ENCODE measurements at regions not wholly inside any gene's neighbourhood (a gene's known extent, or its start where the extent isn't known, plus 50 kb on each side); places are given as distances from the start of the nearest gene placed in this dataset.

- TF ChIP-seq CTCF (conservative IDR thresholded peaks at IDR 0.05; ENCODE audit: low read depth, low read length) = no peak
- no peak for TF ChIP-seq EZH2phosphoT487 (IDR thresholded peaks at IDR 0.05; ENCODE audit: borderline replicate concordance, low read length)
- no peak for TF ChIP-seq EZH2 (IDR thresholded peaks at IDR 0.05; ENCODE audit: low read length, unreplicated experiment)
- no peak overlapping the region for H3K4me3 ChIP-seq (ENCODE audit: low read length)
- H3K9ac ChIP-seq (ENCODE audit: low read length) = no peak overlapping the region
- H3K36me3 ChIP-seq (ENCODE audit: low read depth, low read length) = no peaks in the 10 kb centered on the region
- no TSS peak for BruUV-seq (replicated peaks)
- ChIA-PET POLR2A (ENCODE audit: unreplicated experiment) (no interaction called here), CTCF (interaction anchor here (0.5 kb wide), 1 partner anchor 1603 kb away, joined by 3 read pairs; no protein-coding TSS in a partner anchor)
- ATAC-seq (no peak), DNase-seq (no peak)
- H2AFZ ChIP-seq (ENCODE audit: low read length) = no peak overlapping the region
- H3K9me2 ChIP-seq (replicated peaks; ENCODE audit: low read length) = no peaks in the 10 kb centered on the region
- no peaks in the 10 kb centered on the region for H4K20me1 ChIP-seq (ENCODE audit: low read length)
- intact Hi-C loops (cut with micrococcal nuclease) = no loop called here
- no peak overlapping the region for H3K27ac ChIP-seq (ENCODE audit: low read length)
- no peaks in the 10 kb centered on the region for H3F3A ChIP-seq (ENCODE audit: low read length, unreplicated experiment)
- no peak overlapping the region for H3K4me2 ChIP-seq (ENCODE audit: low read length)
- H3K4me1 ChIP-seq (ENCODE audit: insufficient read depth, low read length) = no peaks in the 10 kb centered on the region
- no peaks in the 10 kb centered on the region for H3K9me3 ChIP-seq (ENCODE audit: low read length)
- no peaks in the 10 kb centered on the region for H3K27me3 ChIP-seq (ENCODE audit: low read length)
- H3K79me2 ChIP-seq (ENCODE audit: low read length) = no peaks in the 10 kb centered on the region
These were observed 562.5 kb upstream of the MAP3K7 start for GRCh38 chr6:91149246-91149955.

DNA sequence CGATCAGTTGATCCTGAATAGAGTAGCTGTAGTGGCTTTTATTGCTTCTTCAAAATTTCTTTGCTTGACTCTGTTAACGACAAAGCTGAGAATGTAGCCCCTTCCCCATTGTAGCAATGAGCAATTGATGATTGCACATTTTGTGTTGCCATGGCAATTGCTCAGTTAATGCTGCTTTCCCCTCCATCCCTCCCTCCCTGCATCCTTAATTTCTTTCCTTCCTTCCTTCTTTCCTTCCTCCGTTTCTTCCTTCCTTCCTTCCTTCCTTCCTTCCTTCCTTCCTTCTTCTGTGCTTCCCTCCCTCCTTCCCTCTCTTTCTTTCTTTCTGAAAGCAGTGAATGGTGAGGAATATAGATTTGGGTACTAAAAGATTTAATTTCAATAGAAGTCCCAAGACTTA, 557.3 kb upstream of the MAP3K7 start:
- Histone ChIP-seq H4K20me1 (ENCODE audit: low read length) (no peaks in the 10 kb centered on the region), H3F3A (ENCODE audit: low read length, unreplicated experiment) (no peaks in the 10 kb centered on the region), H3K27me3 (ENCODE audit: low read length) (no peaks in the 10 kb centered on the region), H3K9ac (ENCODE audit: low read length) (no peak overlapping the region), H3K27ac (ENCODE audit: low read length) (no peak overlapping the region), H3K4me3 (ENCODE audit: low read length) (no peak overlapping the region), H3K9me2 (replicated peaks; ENCODE audit: low read length) (no peaks in the 10 kb centered on the region), H2AFZ (ENCODE audit: low read length) (no peak overlapping the region), H3K4me1 (ENCODE audit: insufficient read depth, low read length) (no peaks in the 10 kb centered on the region), H3K4me2 (ENCODE audit: low read length) (no peak overlapping the region), H3K36me3 (ENCODE audit: low read depth, low read length) (no peaks in the 10 kb centered on the region), H3K79me2 (ENCODE audit: low read length) (no peaks in the 10 kb centered on the region), H3K9me3 (ENCODE audit: low read length) (no peaks in the 10 kb centered on the region)
- TF ChIP-seq EZH2phosphoT487 (IDR thresholded peaks at IDR 0.05; ENCODE audit: borderline replicate concordance, low read length) = no peak
- TF ChIP-seq EZH2 (IDR thresholded peaks at IDR 0.05; ENCODE audit: low read length, unreplicated experiment) = no peak
- TF ChIP-seq CTCF (conservative IDR thresholded peaks at IDR 0.05; ENCODE audit: low read depth, low read length) = no peak
- ATAC-seq (no peak), DNase-seq (no peak)
- intact Hi-C loops (cut with micrococcal nuclease) = no loop called here
- ChIA-PET POLR2A (ENCODE audit: unreplicated experiment) (no interaction called here), CTCF (no interaction called here)
- no TSS peak for BruUV-seq (replicated peaks)

DNA sequence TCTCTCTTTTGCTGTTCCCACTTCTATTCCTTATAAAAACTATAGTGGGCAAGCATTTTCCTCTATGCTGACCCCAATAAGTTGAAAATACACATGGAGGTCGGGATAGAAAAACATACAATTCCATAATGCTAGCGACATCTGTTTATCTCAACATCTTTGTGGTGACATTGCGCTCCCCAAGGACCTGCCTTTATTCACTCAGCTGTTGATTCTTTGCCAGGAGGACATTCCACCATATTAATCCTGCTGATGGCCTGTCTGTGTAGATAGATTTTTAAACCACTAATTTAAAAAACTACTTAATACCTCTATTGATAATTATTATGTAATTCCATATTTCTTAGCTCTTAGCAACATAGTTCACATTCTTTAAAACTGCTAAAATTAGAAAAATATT, 555.3 kb upstream of the MAP3K7 start:
- Histone ChIP-seq H3K4me2 (ENCODE audit: low read length) (no peak overlapping the region), H3K4me1 (ENCODE audit: insufficient read depth, low read length) (no peaks in the 10 kb centered on the region), H3K9me2 (replicated peaks; ENCODE audit: low read length) (no peaks in the 10 kb centered on the region), H2AFZ (ENCODE audit: low read length) (no peak overlapping the region), H3K9me3 (ENCODE audit: low read length) (no peaks in the 10 kb centered on the region), H3F3A (ENCODE audit: low read length, unreplicated experiment) (no peaks in the 10 kb centered on the region), H3K27me3 (ENCODE audit: low read length) (no peaks in the 10 kb centered on the region), H3K79me2 (ENCODE audit: low read length) (no peaks in the 10 kb centered on the region), H3K9ac (ENCODE audit: low read length) (no peak overlapping the region), H3K27ac (ENCODE audit: low read length) (no peak overlapping the region), H4K20me1 (ENCODE audit: low read length) (no peaks in the 10 kb centered on the region), H3K4me3 (ENCODE audit: low read length) (no peak overlapping the region), H3K36me3 (ENCODE audit: low read depth, low read length) (no peaks in the 10 kb centered on the region)
- no peak for ATAC-seq
- POLR2A ChIA-PET (ENCODE audit: unreplicated experiment) = no interaction called here
- no peak for DNase-seq
- CTCF ChIA-PET = no interaction called here
- intact Hi-C loops (cut with micrococcal nuclease) = no loop called here
- no TSS peak for BruUV-seq (replicated peaks)
- TF ChIP-seq CTCF (conservative IDR thresholded peaks at IDR 0.05; ENCODE audit: low read depth, low read length) (no peak), EZH2 (IDR thresholded peaks at IDR 0.05; ENCODE audit: low read length, unreplicated experiment) (no peak), EZH2phosphoT487 (IDR thresholded peaks at IDR 0.05; ENCODE audit: borderline replicate concordance, low read length) (no peak)

Measured in PC-3 (cell line).